ENCODE measurements at regions not wholly inside any gene's neighbourhood (a gene's known extent, or its start where the extent isn't known, plus 50 kb on each side); places are given as distances from the start of the nearest gene placed in this dataset.

DNA sequence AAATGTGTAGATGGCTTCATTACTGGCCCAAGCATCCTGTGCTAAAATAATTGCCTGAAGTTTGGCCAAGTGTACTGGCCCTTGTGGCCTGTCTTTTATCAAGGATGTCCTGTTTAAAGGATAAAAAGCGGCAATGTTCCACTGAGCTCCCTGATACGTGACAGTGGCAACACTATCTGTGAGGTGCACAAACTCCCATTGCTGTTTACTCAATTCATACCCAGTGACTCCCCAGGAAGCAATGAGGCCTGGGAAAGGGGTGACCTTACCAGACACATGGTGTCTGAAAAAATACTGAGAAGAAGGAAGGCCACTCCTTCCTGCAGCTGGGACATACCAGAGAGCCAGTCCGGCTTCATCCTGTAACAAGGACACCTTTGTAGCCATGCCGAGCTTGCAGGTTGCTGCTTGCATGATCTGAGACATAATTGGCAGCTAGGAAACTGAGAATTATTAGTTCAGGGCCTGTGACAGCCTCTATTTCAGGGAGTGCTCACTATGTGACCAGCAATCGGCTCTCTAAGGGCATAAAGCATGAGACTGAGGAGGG is 198.5 kb upstream of the LRATD1 start:
- H4K20me1 ChIP-seq (ENCODE audit: control insufficient read depth, insufficient read depth, low read length, poor library complexity, severe bottlenecking): no peaks in the 10 kb centered on the region
- no peak overlapping the region for H3K4me3 ChIP-seq (ENCODE audit: control extremely low read depth in 1 of 5, extremely low read depth in 1 of 5, insufficient read depth in 1 of 5, low read depth in 2 of 5, low read length in 4 of 5)
- H3K36me3 ChIP-seq (replicated peaks in 1 of 2; ENCODE audit: control extremely low read depth in 1 of 2, control insufficient read depth in 1 of 2, extremely low read depth in 1 of 2, insufficient read depth in 2 of 2, low read length in 1 of 2): no peaks in the 10 kb centered on the region
- H3K4me2 ChIP-seq (replicated peaks; ENCODE audit: low read depth, low read length, poor library complexity, severe bottlenecking): no peak overlapping the region
- H3K9me3 ChIP-seq (ENCODE audit: control extremely low read depth in 1 of 3, control insufficient read depth in 2 of 3, insufficient read depth in 1 of 3, low read length in 2 of 3): no peaks in the 10 kb centered on the region
- no peaks in the 10 kb centered on the region for H3K27me3 ChIP-seq (replicated peaks in 1 of 4; ENCODE audit: control extremely low read depth in 1 of 4, control insufficient read depth in 3 of 4, insufficient read depth in 4 of 4, low read length in 3 of 4)
- no peak overlapping the region for H3K27ac ChIP-seq (ENCODE audit: low read length in 2 of 2)
- no peaks in the 10 kb centered on the region for H3K4me1 ChIP-seq (ENCODE audit: control insufficient read depth in 2 of 2, insufficient read depth in 2 of 2, low read length in 2 of 2)
- ChIA-PET CTCF (no interaction called here), POLR2A (no interaction called here)
- TF ChIP-seq, protein P1, sequence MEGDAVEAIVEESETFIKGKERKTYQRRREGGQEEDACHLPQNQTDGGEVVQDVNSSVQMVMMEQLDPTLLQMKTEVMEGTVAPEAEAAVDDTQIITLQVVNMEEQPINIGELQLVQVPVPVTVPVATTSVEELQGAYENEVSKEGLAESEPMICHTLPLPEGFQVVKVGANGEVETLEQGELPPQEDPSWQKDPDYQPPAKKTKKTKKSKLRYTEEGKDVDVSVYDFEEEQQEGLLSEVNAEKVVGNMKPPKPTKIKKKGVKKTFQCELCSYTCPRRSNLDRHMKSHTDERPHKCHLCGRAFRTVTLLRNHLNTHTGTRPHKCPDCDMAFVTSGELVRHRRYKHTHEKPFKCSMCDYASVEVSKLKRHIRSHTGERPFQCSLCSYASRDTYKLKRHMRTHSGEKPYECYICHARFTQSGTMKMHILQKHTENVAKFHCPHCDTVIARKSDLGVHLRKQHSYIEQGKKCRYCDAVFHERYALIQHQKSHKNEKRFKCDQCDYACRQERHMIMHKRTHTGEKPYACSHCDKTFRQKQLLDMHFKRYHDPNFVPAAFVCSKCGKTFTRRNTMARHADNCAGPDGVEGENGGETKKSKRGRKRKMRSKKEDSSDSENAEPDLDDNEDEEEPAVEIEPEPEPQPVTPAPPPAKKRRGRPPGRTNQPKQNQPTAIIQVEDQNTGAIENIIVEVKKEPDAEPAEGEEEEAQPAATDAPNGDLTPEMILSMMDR (IDR thresholded peaks at IDR 0.05): no peak
- no peak for TF ChIP-seq EZH2 (IDR thresholded peaks at IDR 0.05; ENCODE audit: borderline replicate concordance, insufficient read depth, low read depth, low read length, poor library complexity, severe bottlenecking)
- intact Hi-C loops (cut with micrococcal nuclease): no loop called here
- no peaks in the 10 kb centered on the region for H3K79me2 ChIP-seq (ENCODE audit: control insufficient read depth, insufficient read depth, low read length)
- no peaks in the 10 kb centered on the region for H3K4me1 Mint-ChIP-seq
- DNase-seq: no peak
- no peak overlapping the region for H2AFZ ChIP-seq (ENCODE audit: insufficient read depth, low read depth, low read length, poor library complexity, severe bottlenecking)
- H3K27me3 Mint-ChIP-seq: no peaks in the 10 kb centered on the region
- no peak overlapping the region for H3K27ac Mint-ChIP-seq
- no peak overlapping the region for H3K4me3 Mint-ChIP-seq
- ATAC-seq (ENCODE audit: low read depth): no peak
- 85% methylated on average over 5 of the region's 5 CpGs for WGBS (ENCODE audit: insufficient coverage)
- peaks cover 6% of the 10 kb centered on the region for H3K9me3 Mint-ChIP-seq (ENCODE audit: insufficient read depth)
- no peak overlapping the region for H3K9ac ChIP-seq (ENCODE audit: low read length)

DNA sequence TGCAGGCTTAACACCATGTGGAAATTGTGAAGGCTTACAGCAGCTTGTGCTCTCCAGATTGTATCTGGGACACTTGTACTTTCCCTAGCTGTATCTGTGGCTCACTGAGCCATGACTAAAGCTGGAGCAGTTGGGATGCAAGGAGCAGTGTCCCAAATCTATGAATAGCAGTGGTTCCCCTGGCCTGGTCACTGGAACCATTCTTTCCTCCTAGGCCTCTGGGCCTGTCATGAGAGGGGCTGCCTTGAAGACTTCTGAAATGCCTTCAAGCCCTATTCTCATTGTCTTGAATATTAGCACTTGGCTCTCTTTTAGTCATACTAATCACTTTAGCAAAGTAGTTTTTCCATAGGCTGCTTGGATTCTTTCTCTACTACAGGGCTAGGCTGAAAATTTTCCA is 186.8 kb upstream of the LRATD1 start:
- no peak overlapping the region for H3K9ac ChIP-seq (ENCODE audit: low read length)
- intact Hi-C loops (cut with micrococcal nuclease): no loop called here
- H3K79me2 ChIP-seq (ENCODE audit: control insufficient read depth, insufficient read depth, low read length): no peaks in the 10 kb centered on the region
- no peak overlapping the region for H2AFZ ChIP-seq (ENCODE audit: insufficient read depth, low read depth, low read length, poor library complexity, severe bottlenecking)
- H3K27ac ChIP-seq (ENCODE audit: low read length in 2 of 2): no peak overlapping the region
- no peaks in the 10 kb centered on the region for H4K20me1 ChIP-seq (ENCODE audit: control insufficient read depth, insufficient read depth, low read length, poor library complexity, severe bottlenecking)
- ChIA-PET POLR2A (no interaction called here), CTCF (no interaction called here)
- no peaks in the 10 kb centered on the region for H3K27me3 ChIP-seq (replicated peaks in 1 of 4; ENCODE audit: control extremely low read depth in 1 of 4, control insufficient read depth in 3 of 4, insufficient read depth in 4 of 4, low read length in 3 of 4)
- no peak overlapping the region for H3K4me3 ChIP-seq (ENCODE audit: control extremely low read depth in 1 of 5, extremely low read depth in 1 of 5, insufficient read depth in 1 of 5, low read depth in 2 of 5, low read length in 4 of 5)
- TF ChIP-seq, protein P1 (IDR thresholded peaks at IDR 0.05): no peak
- TF ChIP-seq EZH2 (IDR thresholded peaks at IDR 0.05; ENCODE audit: borderline replicate concordance, insufficient read depth, low read depth, low read length, poor library complexity, severe bottlenecking): no peak
- ATAC-seq (ENCODE audit: low read depth): no peak
- Mint-ChIP-seq H3K9me3 (ENCODE audit: insufficient read depth) (peaks cover 9% of the 10 kb centered on the region), H3K4me1 (no peaks in the 10 kb centered on the region), H3K27ac (no peak overlapping the region), H3K4me3 (no peak overlapping the region), H3K27me3 (no peaks in the 10 kb centered on the region)
- peaks cover 2 to 7% (median 5%) of the 10 kb centered on the region in 3 donors for H3K9me3 ChIP-seq (ENCODE audit: control extremely low read depth in 1 of 3, control insufficient read depth in 2 of 3, insufficient read depth in 1 of 3, low read length in 2 of 3)
- DNase-seq: no peak
- H3K4me2 ChIP-seq (replicated peaks; ENCODE audit: low read depth, low read length, poor library complexity, severe bottlenecking): no peak overlapping the region
- no peaks in the 10 kb centered on the region for H3K36me3 ChIP-seq (replicated peaks in 1 of 2; ENCODE audit: control extremely low read depth in 1 of 2, control insufficient read depth in 1 of 2, extremely low read depth in 1 of 2, insufficient read depth in 2 of 2, low read length in 1 of 2)
- H3K4me1 ChIP-seq (ENCODE audit: control insufficient read depth in 2 of 2, insufficient read depth in 2 of 2, low read length in 2 of 2): no peaks in the 10 kb centered on the region

Measured in B cell (primary cell).